Left lung (tissue), 4 donors: ENCODE measurements at regions not wholly inside any gene's neighbourhood (a gene's known extent, or its start where the extent isn't known, plus 50 kb on each side); places are given as distances from the start of the nearest gene placed in this dataset.

Experiments
- ATAC-seq: fragments of 200-7000 bp; cut with Tn5 transposase; one replicate; pipeline ENCODE4 v1.9.1; 2020; ENCODE audit warnings: moderate library complexity
- DNase-seq, 4 donors: peaks; one replicate each; pipeline ENCODE4 v3.0.0-alpha.2; 2013 to 2020
- H3K27ac ChIP-seq, 2 donors: fragments of 200-600 bp; sonication (generic) in 1 of 2; one replicate each; pipeline versions ENCODE4 v1.5.0 to v1.8.0; 2020 to 2021
- H3K27me3 ChIP-seq, 2 donors: fragments of 200-600 bp; sonication (generic) in 1 of 2; one replicate each; pipeline versions ENCODE4 v1.5.0 to v1.8.0; 2020 to 2021
- H3K36me3 ChIP-seq, 2 donors: fragments of 200-600 bp; sonication (generic) in 1 of 2; one replicate each; pipeline versions ENCODE4 v1.5.0 to v1.8.0; 2020 to 2021
- H3K4me1 ChIP-seq, 2 donors: fragments of 200-600 bp; one replicate each; pipeline ENCODE4 v1.8.0; 2021
- H3K4me3 ChIP-seq, 2 donors: fragments of 200-600 bp; sonication (generic) in 1 of 2; one replicate each; pipeline versions ENCODE4 v1.5.0 to v1.8.0; 2020 to 2021; ENCODE audit warnings: mild to moderate bottlenecking in 1 of 2
- H3K9me3 ChIP-seq, 2 donors: fragments of 200-600 bp; sonication (generic) in 1 of 2; one replicate each; pipeline versions ENCODE4 v1.5.0 to v1.8.0; 2020 to 2021
- intact Hi-C, 2 donors: fragments of 100-400 bp; cut with DNase I; formaldehyde crosslinking; loops; one replicate each; pipeline versions ENCODE4 v1.11.2 to v1.14.2; 2022
- TF ChIP-seq, protein P1 (sequence below), 2 donors: fragments of 200-600 bp; sonication (generic) in 1 of 2; IDR thresholded peaks; one replicate each; pipeline versions ENCODE4 v1.5.0 to v1.8.0; 2021; ENCODE audit warnings: antibody characterized with exemption in 2 of 2
- donor health status: DM: no; HTN: yes; CAD: no.
- donor health status: DM: no; HTN: no; CAD: no.

- peaks cover 0 to 11% of the 10 kb centered on the region in 2 donors for H3K27me3 ChIP-seq
- no peak overlapping the region for H3K27ac ChIP-seq
- no peak for ATAC-seq
- H3K9me3 ChIP-seq: no peaks in the 10 kb centered on the region
- H3K4me1 ChIP-seq: no peaks in the 10 kb centered on the region
- H3K36me3 ChIP-seq: no peaks in the 10 kb centered on the region
- intact Hi-C loops: no loop called here
- no peak overlapping the region for H3K4me3 ChIP-seq
- TF ChIP-seq, protein P1, sequence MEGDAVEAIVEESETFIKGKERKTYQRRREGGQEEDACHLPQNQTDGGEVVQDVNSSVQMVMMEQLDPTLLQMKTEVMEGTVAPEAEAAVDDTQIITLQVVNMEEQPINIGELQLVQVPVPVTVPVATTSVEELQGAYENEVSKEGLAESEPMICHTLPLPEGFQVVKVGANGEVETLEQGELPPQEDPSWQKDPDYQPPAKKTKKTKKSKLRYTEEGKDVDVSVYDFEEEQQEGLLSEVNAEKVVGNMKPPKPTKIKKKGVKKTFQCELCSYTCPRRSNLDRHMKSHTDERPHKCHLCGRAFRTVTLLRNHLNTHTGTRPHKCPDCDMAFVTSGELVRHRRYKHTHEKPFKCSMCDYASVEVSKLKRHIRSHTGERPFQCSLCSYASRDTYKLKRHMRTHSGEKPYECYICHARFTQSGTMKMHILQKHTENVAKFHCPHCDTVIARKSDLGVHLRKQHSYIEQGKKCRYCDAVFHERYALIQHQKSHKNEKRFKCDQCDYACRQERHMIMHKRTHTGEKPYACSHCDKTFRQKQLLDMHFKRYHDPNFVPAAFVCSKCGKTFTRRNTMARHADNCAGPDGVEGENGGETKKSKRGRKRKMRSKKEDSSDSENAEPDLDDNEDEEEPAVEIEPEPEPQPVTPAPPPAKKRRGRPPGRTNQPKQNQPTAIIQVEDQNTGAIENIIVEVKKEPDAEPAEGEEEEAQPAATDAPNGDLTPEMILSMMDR (IDR thresholded peaks at IDR 0.05): no peak
- no peak for DNase-seq
Observed at GRCh38 chr10:71067098-71067740, 145.2 kb upstream of the UNC5B start.

DNA sequence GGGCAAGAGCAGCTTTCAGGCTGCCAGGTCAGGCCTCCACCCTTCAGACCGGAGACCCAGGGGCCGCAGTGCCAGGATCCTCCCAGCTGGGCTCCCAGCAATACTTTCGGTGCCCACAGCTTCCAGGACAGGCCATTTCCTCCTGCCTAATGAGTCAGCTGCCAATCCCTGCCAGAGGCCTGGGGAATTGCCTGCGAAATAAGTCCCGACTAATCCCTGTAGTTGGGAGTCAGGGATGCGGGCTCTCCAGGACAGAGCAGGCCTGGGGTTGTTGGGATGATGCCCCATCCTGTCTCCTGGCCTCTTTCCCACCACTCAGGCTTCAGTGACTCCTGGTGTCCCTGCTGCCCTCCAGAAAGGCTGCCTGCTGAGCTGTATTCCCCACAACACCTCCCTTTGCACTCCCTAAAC, 143.5 kb upstream of the UNC5B start:
- no peaks in the 10 kb centered on the region for H3K9me3 ChIP-seq
- H3K4me1 ChIP-seq: no peaks in the 10 kb centered on the region
- H3K27ac ChIP-seq: no peak overlapping the region
- H3K36me3 ChIP-seq: no peaks in the 10 kb centered on the region
- no peak overlapping the region for H3K4me3 ChIP-seq
- DNase-seq (no peak), ATAC-seq (no peak)
- intact Hi-C loops: no loop called here
- peaks cover 0 to 19% of the 10 kb centered on the region in 2 donors for H3K27me3 ChIP-seq
- TF ChIP-seq, protein P1 (IDR thresholded peaks at IDR 0.05): no peak

- H3K4me3 ChIP-seq: no peak overlapping the region
- no peaks in the 10 kb centered on the region for H3K4me1 ChIP-seq
- H3K36me3 ChIP-seq: no peaks in the 10 kb centered on the region
- H3K27ac ChIP-seq: no peak overlapping the region
- TF ChIP-seq, protein P1 (IDR thresholded peaks at IDR 0.05): no peak
- H3K27me3 ChIP-seq: peaks cover 0 to 16% of the 10 kb centered on the region in 2 donors
- ATAC-seq (peak; percentile 8), DNase-seq (peak in 1 of 4 donors; percentile 16)
- intact Hi-C loops: no loop called here
- H3K9me3 ChIP-seq: no peaks in the 10 kb centered on the region
Observed at GRCh38 chr10:71069909-71070666, 142.3 kb upstream of the UNC5B start.

DNA sequence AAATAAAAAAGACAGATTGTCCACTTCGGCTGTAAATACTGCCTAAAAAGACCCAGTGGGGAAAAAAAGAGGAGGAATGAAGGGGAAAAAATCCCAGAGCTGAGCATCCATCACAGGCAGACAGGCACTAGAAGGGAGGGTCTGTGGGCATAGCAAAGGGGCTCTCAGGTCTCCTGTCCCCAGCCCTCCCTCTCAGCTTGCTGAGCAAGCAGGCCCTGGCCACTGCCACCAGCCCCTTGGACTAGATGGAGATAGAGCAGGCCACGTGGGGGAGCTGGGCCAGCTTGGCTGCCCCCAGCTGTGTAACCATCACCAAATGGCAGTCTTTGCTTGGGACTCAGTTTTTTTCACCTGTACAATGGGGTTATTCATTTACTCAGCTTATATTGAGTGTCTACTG, 141.6 kb upstream of the UNC5B start:
- no peak overlapping the region for H3K27ac ChIP-seq
- no peaks in the 10 kb centered on the region for H3K9me3 ChIP-seq
- H3K27me3 ChIP-seq: peaks cover 0 to 17% of the 10 kb centered on the region in 2 donors
- no peak overlapping the region for H3K4me3 ChIP-seq
- intact Hi-C loops: no loop called here
- no peaks in the 10 kb centered on the region for H3K4me1 ChIP-seq
- H3K36me3 ChIP-seq: no peaks in the 10 kb centered on the region
- ATAC-seq: no peak
- no peak for DNase-seq
- TF ChIP-seq, protein P1 (IDR thresholded peaks at IDR 0.05): no peak

GRCh38 chr10:71072131-71072822, 140.1 kb upstream of the UNC5B start:
- H3K36me3 ChIP-seq: no peaks in the 10 kb centered on the region
- no peaks in the 10 kb centered on the region for H3K4me1 ChIP-seq
- H3K27me3 ChIP-seq: peaks cover 0 to 17% of the 10 kb centered on the region in 2 donors
- peak in 1 of 4 donors; percentile 43 for DNase-seq
- no peak overlapping the region for H3K27ac ChIP-seq
- no peak overlapping the region for H3K4me3 ChIP-seq
- no peaks in the 10 kb centered on the region for H3K9me3 ChIP-seq
- no peak for ATAC-seq
- TF ChIP-seq, protein P1 (IDR thresholded peaks at IDR 0.05): no peak
- intact Hi-C loops: no loop called here
